Tibial nerve (tissue), 4 donors: ENCODE measurements at regions not wholly inside any gene's neighbourhood (a gene's known extent, or its start where the extent isn't known, plus 50 kb on each side); places are given as distances from the start of the nearest gene placed in this dataset.

Source experiments
- DNase-seq, 2 donors: peaks; one replicate each; pipeline ENCODE4 v3.0.0-alpha.2; 2019; ENCODE audit warnings: low spot score in 2 of 2
- H3K27ac ChIP-seq, 4 donors: fragments of 200-600 bp; sonication (generic) in 3 of 4; one replicate each; pipeline ENCODE4 v1.5.1; 2017 to 2019; ENCODE audit warnings: mild to moderate bottlenecking in 1 of 4
- H3K27me3 ChIP-seq, 2 donors: fragments of 200-600 bp; sonication (generic) in 1 of 2; one replicate each; pipeline versions ENCODE4 v1.5.1 to v1.6.0; 2017 to 2019
- H3K36me3 ChIP-seq, 3 donors: fragments of 200-600 bp; sonication (generic); one replicate each; pipeline ENCODE4 v1.5.1; 2018 to 2019
- H3K4me1 ChIP-seq, 4 donors: fragments of 200-600 bp; sonication (generic) in 3 of 4; one replicate each; pipeline ENCODE4 v1.5.1; 2017 to 2019
- H3K4me3 ChIP-seq, 4 donors: fragments of 200-600 bp; sonication (generic) in 3 of 4; one replicate each; pipeline ENCODE4 v1.5.1; 2017 to 2019; ENCODE audit warnings: mild to moderate bottlenecking in 1 of 4, moderate library complexity in 1 of 4
- H3K9me3 ChIP-seq, 4 donors: fragments of 200-600 bp; sonication (generic) in 3 of 4; one replicate each; pipeline ENCODE4 v1.5.1; 2017 to 2019
- CTCF ChIP-seq, 5 experiments: fragments of 200-600 bp in 3 of 5; fragments of 450-650 bp in 2 of 5; sonication (generic) in 3 of 5; IDR thresholded peaks; one replicate each; pipeline ENCODE4 v1.5.1; 2016 to 2019; ENCODE audit warnings: antibody characterized with exemption in 5 of 5, mild to moderate bottlenecking in 3 of 5, moderate library complexity in 2 of 5
- EP300 ChIP-seq, 2 donors: sonication (generic); formaldehyde crosslinking; IDR thresholded peaks; one replicate each; pipeline ENCODE4 v1.6.1; 2017; ENCODE audit warnings: antibody characterized with exemption in 2 of 2, mild to moderate bottlenecking in 1 of 2
- POLR2A ChIP-seq, 2 donors: fragments of 450-650 bp; IDR thresholded peaks; one replicate each; pipeline ENCODE4 v1.6.1; 2017; ENCODE audit warnings: antibody characterized with exemption in 2 of 2, mild to moderate bottlenecking in 2 of 2, moderate library complexity in 2 of 2
- WGBS, 2 donors: methylation state at CpG; one replicate each; pipeline ENCODE4 v1.1.5; 2018; 5-methylcytosine and 5-hydroxymethylcytosine counted together

- no peaks in the 10 kb centered on the region for H3K27me3 ChIP-seq
- no peak for TF ChIP-seq EP300 (IDR thresholded peaks at IDR 0.05)
- TF ChIP-seq POLR2A (IDR thresholded peaks at IDR 0.05) = no peak
- TF ChIP-seq CTCF (IDR thresholded peaks at IDR 0.05) = no peak
- peaks cover 0 to 12% (median 0%) of the 10 kb centered on the region in 4 donors for H3K4me1 ChIP-seq
- H3K4me3 ChIP-seq = no peak overlapping the region
- no peak for DNase-seq
- H3K36me3 ChIP-seq = no peaks in the 10 kb centered on the region
- no peak overlapping the region for H3K27ac ChIP-seq
- 2 to 90% methylated on average over 1 of the region's 1 CpG for WGBS, 2 donors
- no peaks in the 10 kb centered on the region for H3K9me3 ChIP-seq
These were observed 170.1 kb upstream of the TARS1 start for GRCh38 chr5:33270671-33271070.

GRCh38 chr5:33271606-33272005, 169.2 kb upstream of the TARS1 start:
- no peaks in the 10 kb centered on the region for H3K27me3 ChIP-seq
- H3K4me1 ChIP-seq = peaks cover 0 to 13% (median 0%) of the 10 kb centered on the region in 4 donors
- no peaks in the 10 kb centered on the region for H3K36me3 ChIP-seq
- WGBS, 2 donors = 24 to 29% methylated on average over 1 of the region's 1 CpG
- TF ChIP-seq POLR2A (IDR thresholded peaks at IDR 0.05) (no peak), EP300 (IDR thresholded peaks at IDR 0.05) (no peak), CTCF (IDR thresholded peaks at IDR 0.05) (no peak)
- no peak overlapping the region for H3K4me3 ChIP-seq
- no peak for DNase-seq
- no peaks in the 10 kb centered on the region for H3K9me3 ChIP-seq
- H3K27ac ChIP-seq = peak overlapping the region in 1 of 4 donors; percentile 8

- H3K4me3 ChIP-seq = no peak overlapping the region
- DNase-seq = no peak
- 40 to 43% methylated on average over 3 of the region's 3 CpGs for WGBS, 2 donors
- peaks cover 0 to 20% (median 0%) of the 10 kb centered on the region in 4 donors for H3K4me1 ChIP-seq
- H3K9me3 ChIP-seq = no peaks in the 10 kb centered on the region
- no peak for TF ChIP-seq EP300 (IDR thresholded peaks at IDR 0.05)
- TF ChIP-seq POLR2A (IDR thresholded peaks at IDR 0.05) = no peak
- TF ChIP-seq CTCF (IDR thresholded peaks at IDR 0.05) = no peak
- peak overlapping the region in 1 of 4 donors; percentile 8 for H3K27ac ChIP-seq
- no peaks in the 10 kb centered on the region for H3K27me3 ChIP-seq
- H3K36me3 ChIP-seq = no peaks in the 10 kb centered on the region
These were observed 168.5 kb upstream of the TARS1 start for GRCh38 chr5:33272288-33272687.

- H3K9me3 ChIP-seq = no peaks in the 10 kb centered on the region
- no peak for DNase-seq
These were observed 166.8 kb upstream of the TARS1 start for GRCh38 chr5:33273985-33274384.

GRCh38 chr5:33275391-33275790, 165.4 kb upstream of the TARS1 start:
- no peak for DNase-seq
- TF ChIP-seq EP300 (IDR thresholded peaks at IDR 0.05) (no peak), CTCF (IDR thresholded peaks at IDR 0.05) (no peak)
- Histone ChIP-seq H3K4me3 (no peak overlapping the region), H3K27ac (no peak overlapping the region), H3K36me3 (no peaks in the 10 kb centered on the region), H3K27me3 (no peaks in the 10 kb centered on the region), H3K4me1 (peaks cover 0 to 20% (median 0%) of the 10 kb centered on the region in 4 donors), H3K9me3 (no peaks in the 10 kb centered on the region)
- WGBS, 2 donors = 60 to 65% methylated on average over 3 of the region's 3 CpGs

More at GRCh38 chr5:33273985-33274384, 166.8 kb upstream of the TARS1 start:
- TF ChIP-seq CTCF (IDR thresholded peaks at IDR 0.05) = no peak
- TF ChIP-seq EP300 (IDR thresholded peaks at IDR 0.05) = no peak
- no peak for TF ChIP-seq POLR2A (IDR thresholded peaks at IDR 0.05)
- peaks cover 0 to 20% (median 0%) of the 10 kb centered on the region in 4 donors for H3K4me1 ChIP-seq
- no peaks in the 10 kb centered on the region for H3K27me3 ChIP-seq
- H3K27ac ChIP-seq = no peak overlapping the region
- H3K36me3 ChIP-seq = no peaks in the 10 kb centered on the region
- no peak overlapping the region for H3K4me3 ChIP-seq
